ENCODE measurements at regions not wholly inside any gene's neighbourhood (a gene's known extent, or its start where the extent isn't known, plus 50 kb on each side); places are given as distances from the start of the nearest gene placed in this dataset.

- TF ChIP-seq, protein P1, sequence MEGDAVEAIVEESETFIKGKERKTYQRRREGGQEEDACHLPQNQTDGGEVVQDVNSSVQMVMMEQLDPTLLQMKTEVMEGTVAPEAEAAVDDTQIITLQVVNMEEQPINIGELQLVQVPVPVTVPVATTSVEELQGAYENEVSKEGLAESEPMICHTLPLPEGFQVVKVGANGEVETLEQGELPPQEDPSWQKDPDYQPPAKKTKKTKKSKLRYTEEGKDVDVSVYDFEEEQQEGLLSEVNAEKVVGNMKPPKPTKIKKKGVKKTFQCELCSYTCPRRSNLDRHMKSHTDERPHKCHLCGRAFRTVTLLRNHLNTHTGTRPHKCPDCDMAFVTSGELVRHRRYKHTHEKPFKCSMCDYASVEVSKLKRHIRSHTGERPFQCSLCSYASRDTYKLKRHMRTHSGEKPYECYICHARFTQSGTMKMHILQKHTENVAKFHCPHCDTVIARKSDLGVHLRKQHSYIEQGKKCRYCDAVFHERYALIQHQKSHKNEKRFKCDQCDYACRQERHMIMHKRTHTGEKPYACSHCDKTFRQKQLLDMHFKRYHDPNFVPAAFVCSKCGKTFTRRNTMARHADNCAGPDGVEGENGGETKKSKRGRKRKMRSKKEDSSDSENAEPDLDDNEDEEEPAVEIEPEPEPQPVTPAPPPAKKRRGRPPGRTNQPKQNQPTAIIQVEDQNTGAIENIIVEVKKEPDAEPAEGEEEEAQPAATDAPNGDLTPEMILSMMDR (IDR thresholded peaks at IDR 0.05 in 2 of 3, conservative IDR thresholded peaks at IDR 0.05 in 1 of 3; ENCODE audit: borderline replicate concordance in 1 of 3, insufficient read depth in 1 of 3, low read depth in 2 of 3, low read length in 2 of 3) = no peak
- TF ChIP-seq ELF1 (IDR thresholded peaks at IDR 0.05; ENCODE audit: borderline replicate concordance, low read depth) (no peak), EZH2 (IDR thresholded peaks at IDR 0.05) (no peak), POLR2A (IDR thresholded peaks at IDR 0.05; ENCODE audit: borderline replicate concordance, extremely low read depth, insufficient read depth, insufficient read length) (no peak), SIN3A (IDR thresholded peaks at IDR 0.05; ENCODE audit: low read depth) (no peak), TCF7L2 (IDR thresholded peaks at IDR 0.05; ENCODE audit: borderline replicate concordance, extremely low read depth, insufficient read depth, insufficient read length) (no peak), RAD21 (IDR thresholded peaks at IDR 0.05; ENCODE audit: low read depth) (no peak), EZH2phosphoT487 (IDR thresholded peaks at IDR 0.05; ENCODE audit: borderline replicate concordance) (no peak), CEBPB (IDR thresholded peaks at IDR 0.05; ENCODE audit: low read depth) (no peak), JUND (IDR thresholded peaks at IDR 0.05) (no peak)
- TF ChIP-seq, protein P2, sequence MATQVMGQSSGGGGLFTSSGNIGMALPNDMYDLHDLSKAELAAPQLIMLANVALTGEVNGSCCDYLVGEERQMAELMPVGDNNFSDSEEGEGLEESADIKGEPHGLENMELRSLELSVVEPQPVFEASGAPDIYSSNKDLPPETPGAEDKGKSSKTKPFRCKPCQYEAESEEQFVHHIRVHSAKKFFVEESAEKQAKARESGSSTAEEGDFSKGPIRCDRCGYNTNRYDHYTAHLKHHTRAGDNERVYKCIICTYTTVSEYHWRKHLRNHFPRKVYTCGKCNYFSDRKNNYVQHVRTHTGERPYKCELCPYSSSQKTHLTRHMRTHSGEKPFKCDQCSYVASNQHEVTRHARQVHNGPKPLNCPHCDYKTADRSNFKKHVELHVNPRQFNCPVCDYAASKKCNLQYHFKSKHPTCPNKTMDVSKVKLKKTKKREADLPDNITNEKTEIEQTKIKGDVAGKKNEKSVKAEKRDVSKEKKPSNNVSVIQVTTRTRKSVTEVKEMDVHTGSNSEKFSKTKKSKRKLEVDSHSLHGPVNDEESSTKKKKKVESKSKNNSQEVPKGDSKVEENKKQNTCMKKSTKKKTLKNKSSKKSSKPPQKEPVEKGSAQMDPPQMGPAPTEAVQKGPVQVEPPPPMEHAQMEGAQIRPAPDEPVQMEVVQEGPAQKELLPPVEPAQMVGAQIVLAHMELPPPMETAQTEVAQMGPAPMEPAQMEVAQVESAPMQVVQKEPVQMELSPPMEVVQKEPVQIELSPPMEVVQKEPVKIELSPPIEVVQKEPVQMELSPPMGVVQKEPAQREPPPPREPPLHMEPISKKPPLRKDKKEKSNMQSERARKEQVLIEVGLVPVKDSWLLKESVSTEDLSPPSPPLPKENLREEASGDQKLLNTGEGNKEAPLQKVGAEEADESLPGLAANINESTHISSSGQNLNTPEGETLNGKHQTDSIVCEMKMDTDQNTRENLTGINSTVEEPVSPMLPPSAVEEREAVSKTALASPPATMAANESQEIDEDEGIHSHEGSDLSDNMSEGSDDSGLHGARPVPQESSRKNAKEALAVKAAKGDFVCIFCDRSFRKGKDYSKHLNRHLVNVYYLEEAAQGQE (IDR thresholded peaks at IDR 0.05; ENCODE audit: low read depth) = no peak
- TF ChIP-seq, protein P3, sequence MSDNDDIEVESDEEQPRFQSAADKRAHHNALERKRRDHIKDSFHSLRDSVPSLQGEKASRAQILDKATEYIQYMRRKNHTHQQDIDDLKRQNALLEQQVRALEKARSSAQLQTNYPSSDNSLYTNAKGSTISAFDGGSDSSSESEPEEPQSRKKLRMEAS (IDR thresholded peaks at IDR 0.05) = no peak
- TF ChIP-seq, protein P4, sequence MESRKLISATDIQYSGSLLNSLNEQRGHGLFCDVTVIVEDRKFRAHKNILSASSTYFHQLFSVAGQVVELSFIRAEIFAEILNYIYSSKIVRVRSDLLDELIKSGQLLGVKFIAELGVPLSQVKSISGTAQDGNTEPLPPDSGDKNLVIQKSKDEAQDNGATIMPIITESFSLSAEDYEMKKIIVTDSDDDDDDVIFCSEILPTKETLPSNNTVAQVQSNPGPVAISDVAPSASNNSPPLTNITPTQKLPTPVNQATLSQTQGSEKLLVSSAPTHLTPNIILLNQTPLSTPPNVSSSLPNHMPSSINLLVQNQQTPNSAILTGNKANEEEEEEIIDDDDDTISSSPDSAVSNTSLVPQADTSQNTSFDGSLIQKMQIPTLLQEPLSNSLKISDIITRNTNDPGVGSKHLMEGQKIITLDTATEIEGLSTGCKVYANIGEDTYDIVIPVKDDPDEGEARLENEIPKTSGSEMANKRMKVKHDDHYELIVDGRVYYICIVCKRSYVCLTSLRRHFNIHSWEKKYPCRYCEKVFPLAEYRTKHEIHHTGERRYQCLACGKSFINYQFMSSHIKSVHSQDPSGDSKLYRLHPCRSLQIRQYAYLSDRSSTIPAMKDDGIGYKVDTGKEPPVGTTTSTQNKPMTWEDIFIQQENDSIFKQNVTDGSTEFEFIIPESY (IDR thresholded peaks at IDR 0.05; ENCODE audit: extremely low read depth, insufficient replicate concordance, low read length) = no peak
Measured at GRCh38 chr2:2646433-2647051, 315.5 kb upstream of the MYT1L start.

Data from HCT116 (cell line).